Hematopoietic multipotent progenitor cell treated with erythropoietin and hydrocortisone succinate and interleukin-3 and kit ligand, for 15 days (in vitro differentiated cells): ENCODE measurements at regions not wholly inside any gene's neighbourhood (a gene's known extent, or its start where the extent isn't known, plus 50 kb on each side); places are given as distances from the start of the nearest gene placed in this dataset.

Experiments
- DNase-seq: peaks from one replicate; pipeline ENCODE4 v3.0.0-alpha.2; 2015; ENCODE audit warnings: low spot score

GRCh38 chr9:115254287-115255180, 136.6 kb upstream of the TNC start:
- no peak for DNase-seq

- no peak for DNase-seq
These were observed 143.7 kb upstream of the TNC start for GRCh38 chr9:115261656-115262081.

- DNase-seq = no peak
These were observed 144.5 kb upstream of the TNC start for GRCh38 chr9:115262477-115262876.

GRCh38 chr9:115262952-115263351, 145.0 kb upstream of the TNC start:
- DNase-seq = no peak

- DNase-seq = no peak
These were observed 145.6 kb upstream of the TNC start for GRCh38 chr9:115263371-115264075.

- no peak for DNase-seq
These were observed 146.4 kb upstream of the TNC start for GRCh38 chr9:115264313-115264712.

GRCh38 chr9:115267790-115268189, 149.8 kb upstream of the TNC start:
- DNase-seq = no peak

GRCh38 chr9:115275753-115276152, 157.8 kb upstream of the TNC start:
- no peak for DNase-seq

GRCh38 chr9:115276621-115277020, 158.7 kb upstream of the TNC start:
- DNase-seq = no peak

GRCh38 chr9:115277301-115277700, 159.3 kb upstream of the TNC start:
- no peak for DNase-seq

GRCh38 chr9:115278326-115279035, 160.5 kb upstream of the TNC start:
- no peak for DNase-seq

- no peak for DNase-seq
These were observed 165.4 kb upstream of the TNC start for GRCh38 chr9:115283395-115283794.

- no peak for DNase-seq
These were observed 167.9 kb upstream of the TNC start for GRCh38 chr9:115285836-115286235.

- no peak for DNase-seq
These were observed 168.5 kb upstream of the TNC start for GRCh38 chr9:115286411-115286810.

GRCh38 chr9:115289757-115290208, 171.8 kb upstream of the TNC start:
- DNase-seq = no peak

- no peak for DNase-seq
These were observed 173.9 kb upstream of the TNC start for GRCh38 chr9:115291841-115292240.

GRCh38 chr9:115292584-115293279, 174.8 kb upstream of the TNC start:
- DNase-seq = no peak

- no peak for DNase-seq
These were observed 177.8 kb upstream of the TNC start for GRCh38 chr9:115295734-115296133.

GRCh38 chr9:115296831-115297565, 179.0 kb upstream of the TNC start:
- DNase-seq = no peak

- no peak for DNase-seq
These were observed 182.2 kb upstream of the TNC start for GRCh38 chr9:115300116-115300515.

- DNase-seq = no peak
These were observed 182.9 kb upstream of the TNC start for GRCh38 chr9:115300874-115301273.
